Transverse colon (tissue), 3 donors: ENCODE measurements at regions not wholly inside any gene's neighbourhood (a gene's known extent, or its start where the extent isn't known, plus 50 kb on each side); places are given as distances from the start of the nearest gene placed in this dataset.

Experiments used
- CTCF ChIP-seq, 5 experiments: fragments of 200-600 bp in 3 of 5; fragments of 450-650 bp in 2 of 5; sonication (generic) in 3 of 5; IDR thresholded peaks; 1 replicate in 2 of 5; 2 replicates in 3 of 5; pipeline ENCODE4 v1.5.1; 2016 to 2017; ENCODE audit warnings: antibody characterized with exemption in 5 of 5, inconsistent platforms in 3 of 5, mild to moderate bottlenecking in 2 of 5, moderate library complexity in 1 of 5
- EP300 ChIP-seq: sonication (generic); formaldehyde crosslinking; IDR thresholded peaks from one replicate; pipeline ENCODE4 v1.6.1; 2017; ENCODE audit warnings: antibody characterized with exemption, low read depth

- TF ChIP-seq CTCF (IDR thresholded peaks at IDR 0.05) (no peak), EP300 (no peak)
Observed at GRCh38 chr5:170173647-170174046, 59.1 kb upstream of the C5orf58 start.
